ENCODE measurements at regions not wholly inside any gene's neighbourhood (a gene's known extent, or its start where the extent isn't known, plus 50 kb on each side); places are given as distances from the start of the nearest gene placed in this dataset.
A peak's percentile ranks its signal among the peaks of the same experiment; 100 is the strongest.

GRCh38 chr15:46265664-46266347 is 631.0 kb downstream of the SQOR start:
- no peak for DNase-seq

DNA sequence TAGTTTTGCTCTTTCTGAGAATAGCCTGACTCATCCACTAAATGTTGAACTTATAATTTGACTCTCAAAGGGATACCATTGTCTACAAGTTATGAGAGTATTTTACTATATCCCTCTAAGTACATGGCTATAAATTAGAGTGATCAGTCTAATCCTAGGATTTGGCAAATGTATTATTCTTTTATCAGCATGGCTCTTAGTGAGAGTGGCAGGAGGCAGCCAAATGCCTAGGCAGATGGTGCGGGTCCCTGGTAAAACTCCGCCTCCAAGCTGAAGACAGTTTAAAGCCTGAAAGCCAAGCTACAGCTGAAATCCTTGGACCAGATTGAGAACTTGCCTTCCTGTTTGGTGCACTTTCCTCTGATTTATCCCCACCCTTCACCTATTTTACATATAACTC is 631.8 kb downstream of the SQOR start:
- DNase-seq: no peak

DNA sequence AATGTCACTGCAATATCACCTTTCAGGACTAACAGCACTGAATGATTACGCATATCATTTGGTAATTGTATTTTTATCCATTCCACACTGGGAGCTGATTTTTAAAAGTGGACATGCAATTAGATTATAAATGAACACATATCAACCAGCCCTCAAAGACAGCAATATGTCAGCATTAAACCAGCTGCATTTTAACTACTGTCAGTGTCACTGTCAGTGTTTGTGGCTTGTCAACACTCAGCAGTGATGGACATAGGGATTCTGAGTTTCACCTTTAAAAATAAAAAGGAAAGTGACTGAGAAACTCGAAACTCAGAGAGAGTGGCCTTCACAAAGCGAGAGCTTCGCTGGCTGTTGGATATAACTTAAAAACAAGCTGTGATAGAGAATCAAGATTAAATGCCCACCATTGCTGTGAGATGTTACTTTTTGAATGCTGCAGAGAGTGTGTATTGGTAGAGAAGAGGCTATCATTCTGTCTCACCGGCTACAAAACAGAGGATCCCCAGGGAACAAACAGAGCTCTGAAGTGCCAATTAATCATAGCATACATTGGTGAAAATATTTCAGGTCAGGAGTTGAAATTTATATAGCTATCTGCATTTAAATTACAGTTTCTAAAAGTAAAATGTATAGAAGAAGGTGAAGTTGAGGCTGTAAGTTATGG is 635.8 kb downstream of the SQOR start:
- no peak for DNase-seq

DNA sequence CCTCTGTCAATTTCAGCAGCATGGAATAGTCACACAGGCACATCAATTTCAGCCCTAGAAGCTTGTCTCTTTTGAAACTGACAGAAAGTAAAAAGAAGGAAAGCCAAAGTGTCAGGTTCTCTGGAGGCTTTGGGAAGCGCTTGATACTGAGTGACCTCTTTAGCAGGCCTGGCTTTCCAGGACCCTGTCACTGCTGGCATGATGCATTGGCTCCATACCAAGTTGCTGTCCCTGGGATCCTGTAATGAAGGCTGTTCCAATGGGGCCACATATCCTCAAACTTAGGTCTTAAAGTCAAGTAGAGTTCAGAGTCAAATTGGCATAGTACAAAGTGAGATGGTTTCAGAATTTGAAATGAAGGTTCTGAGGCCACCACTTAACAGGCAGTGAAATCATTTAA is 640.9 kb downstream of the SQOR start:
- DNase-seq: no peak

- DNase-seq: no peak
Measured at GRCh38 chr15:46277451-46277850, 642.6 kb downstream of the SQOR start.

DNA sequence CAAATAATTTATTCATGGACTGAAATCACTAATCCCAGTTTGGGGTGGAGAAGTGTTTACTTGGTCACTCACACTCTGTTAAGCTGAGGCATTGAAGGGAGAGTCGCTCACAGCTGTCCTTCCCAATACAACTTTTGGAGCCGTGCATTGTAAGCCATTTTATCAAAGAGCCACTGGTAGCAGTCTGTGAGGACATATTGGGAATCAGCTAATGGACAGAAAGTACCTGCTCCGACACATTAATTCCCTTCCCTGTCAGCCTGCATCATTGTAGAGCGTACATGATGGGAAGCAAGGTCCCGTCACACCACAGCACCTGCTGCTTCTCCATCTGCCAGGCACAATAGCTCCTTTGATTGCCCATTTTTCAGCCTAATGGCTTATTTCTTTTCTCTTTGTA is 643.2 kb downstream of the SQOR start:
- no peak for DNase-seq

DNA sequence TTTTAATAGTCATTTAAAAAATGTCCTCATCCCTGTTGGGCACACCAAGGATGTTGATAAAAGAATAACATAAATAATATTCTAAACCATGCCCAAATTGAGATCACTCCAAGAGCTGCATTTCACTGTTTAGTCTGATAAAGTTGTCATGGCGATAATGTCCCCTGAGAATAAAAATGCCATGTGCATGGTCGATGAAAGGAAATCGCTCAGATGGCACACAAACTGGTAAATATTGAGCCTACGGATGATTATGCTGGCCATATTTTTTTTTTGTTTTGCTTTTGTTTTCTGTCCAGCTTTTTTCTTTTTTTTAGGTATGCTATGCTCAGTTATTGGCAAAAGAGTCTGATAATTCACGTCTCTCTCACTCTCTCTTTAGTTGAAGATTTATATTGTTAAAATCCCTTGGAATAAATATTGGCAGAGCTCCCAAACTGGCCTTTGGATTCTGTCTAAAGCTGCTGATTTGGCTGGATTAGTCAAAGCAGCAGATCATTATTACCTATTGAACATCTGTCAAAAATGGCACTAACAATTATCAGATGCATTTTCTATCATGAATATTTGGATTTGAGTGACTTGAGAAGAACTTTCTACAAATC is 643.8 kb downstream of the SQOR start:
- no peak for DNase-seq

- DNase-seq: peak; percentile 7
Measured at GRCh38 chr15:46280762-46281542, 646.1 kb downstream of the SQOR start.

GRCh38 chr15:46293550-46293949 is 658.7 kb downstream of the SQOR start:
- no peak for DNase-seq

- no peak for DNase-seq
Measured at GRCh38 chr15:46296002-46296401, 661.2 kb downstream of the SQOR start.

DNA sequence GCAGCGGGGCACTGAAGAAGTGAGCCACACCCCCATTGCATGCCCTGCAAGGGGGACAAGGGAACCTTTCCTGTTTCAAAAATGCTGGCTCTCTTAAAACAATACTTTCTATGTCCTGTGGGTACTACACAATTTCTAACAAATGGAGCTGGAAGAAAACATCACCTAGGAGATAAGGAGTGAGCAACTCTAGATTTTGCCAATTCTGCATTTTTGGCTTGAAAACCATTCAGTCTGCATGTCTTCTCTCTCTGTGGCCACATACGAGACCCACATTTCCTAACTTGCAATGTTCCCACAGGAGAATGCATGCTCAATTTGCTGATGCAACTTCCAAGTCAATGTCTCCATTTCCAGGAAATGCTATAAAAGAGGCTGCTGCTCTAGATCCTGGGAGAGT is 662.0 kb downstream of the SQOR start:
- DNase-seq: peak; percentile 1

- DNase-seq: no peak
Measured at GRCh38 chr15:46297766-46298165, 662.9 kb downstream of the SQOR start.

- no peak for DNase-seq
Measured at GRCh38 chr15:46300716-46301115, 665.9 kb downstream of the SQOR start.

DNA sequence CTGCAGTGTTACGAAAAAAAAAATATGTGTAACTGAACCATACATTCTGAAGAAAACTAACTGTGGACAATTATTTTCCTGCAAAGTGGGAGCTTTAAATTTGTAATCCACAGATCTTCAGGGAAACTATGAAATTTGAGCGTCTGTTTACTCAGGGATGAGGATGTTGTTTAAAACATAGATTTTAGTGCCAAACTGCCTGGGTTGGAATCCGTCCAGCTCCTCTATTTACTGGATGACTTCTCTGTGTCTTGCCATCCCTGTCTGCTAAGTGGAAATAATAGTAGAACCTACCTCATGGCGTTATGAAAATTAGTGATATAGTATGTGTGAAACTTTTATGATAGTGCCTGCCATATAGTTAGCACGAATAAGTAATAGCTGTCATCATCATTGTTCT is 666.5 kb downstream of the SQOR start:
- no peak for DNase-seq

DNA sequence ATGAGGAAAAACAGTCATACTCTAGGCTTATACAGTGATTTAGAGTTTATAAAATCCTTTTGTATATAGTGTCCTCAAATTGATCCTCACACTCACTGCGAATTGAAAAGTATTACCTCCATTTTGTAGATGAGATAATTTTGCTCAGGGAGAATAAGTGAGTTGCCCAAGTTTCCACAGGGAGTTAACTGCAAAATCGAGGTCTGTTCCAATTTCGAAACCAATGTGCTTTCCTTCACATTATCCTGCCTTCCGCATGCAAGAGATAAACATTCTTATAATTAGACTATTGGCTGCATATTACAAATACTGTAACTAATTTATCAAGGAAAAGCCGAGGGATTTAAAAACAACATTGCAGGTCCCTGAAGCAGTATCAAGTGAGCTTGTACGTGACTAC is 667.0 kb downstream of the SQOR start:
- DNase-seq: no peak

DNA sequence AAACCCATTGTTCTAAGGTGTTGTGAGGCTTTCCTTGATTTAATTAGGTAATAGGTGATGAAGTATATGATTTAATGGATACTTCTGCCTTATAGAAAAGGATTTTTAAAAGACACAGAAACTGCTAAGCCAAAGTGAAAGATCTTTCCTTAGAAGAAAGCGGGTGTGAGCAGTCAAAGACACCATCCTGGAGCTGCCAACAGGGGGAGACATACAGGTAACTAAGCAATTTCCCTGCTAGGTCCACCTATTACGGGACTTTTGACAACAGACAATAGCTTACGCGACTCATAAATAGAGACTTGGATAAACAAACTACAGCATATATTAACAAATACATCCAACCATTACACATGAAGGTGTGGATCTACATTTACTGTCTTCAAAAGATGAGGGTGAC is 669.5 kb downstream of the SQOR start:
- DNase-seq: no peak

GRCh38 chr15:46307746-46308145 is 672.9 kb downstream of the SQOR start:
- DNase-seq: no peak

DNA sequence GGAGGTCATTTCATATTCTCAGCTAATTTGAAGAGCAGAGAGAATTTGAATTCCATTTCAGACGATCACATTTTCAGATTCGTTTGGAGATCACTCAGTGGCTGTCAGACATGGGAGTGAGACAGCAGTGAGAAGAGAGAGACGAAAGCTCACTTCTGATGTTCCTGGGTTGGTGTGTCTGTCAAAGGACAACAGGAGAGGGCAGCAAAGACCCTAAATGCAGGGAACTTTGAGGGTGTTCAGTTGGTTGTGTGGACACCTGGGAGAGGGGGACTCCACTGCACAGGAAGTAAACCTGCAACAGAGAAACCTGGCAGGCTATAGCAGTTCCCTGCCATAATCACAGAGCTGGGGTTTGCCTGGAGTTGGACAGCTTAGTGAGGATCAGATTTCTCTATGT is 675.1 kb downstream of the SQOR start:
- DNase-seq: no peak

GRCh38 chr15:46312133-46312740 is 677.4 kb downstream of the SQOR start:
- peak; percentile 57 for DNase-seq

DNA sequence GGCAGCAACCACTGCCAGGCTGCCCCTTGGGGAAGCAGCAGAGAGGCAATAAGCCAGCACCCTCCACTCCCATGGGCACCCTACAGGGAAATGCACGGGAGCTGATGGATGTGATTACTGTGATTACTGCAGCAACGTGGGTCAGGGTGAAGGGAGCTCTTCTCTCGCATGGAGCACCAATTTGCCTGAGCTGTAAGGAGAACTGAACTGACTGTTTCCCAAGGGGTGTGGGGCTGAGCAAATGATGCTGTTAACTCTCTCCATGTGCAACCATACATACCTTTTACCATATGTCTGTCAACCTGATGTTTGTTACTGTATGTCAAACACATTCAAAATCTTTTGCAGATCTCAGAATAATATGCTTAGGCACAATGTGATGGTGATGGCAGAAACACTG is 680.6 kb downstream of the SQOR start:
- no peak for DNase-seq

DNA sequence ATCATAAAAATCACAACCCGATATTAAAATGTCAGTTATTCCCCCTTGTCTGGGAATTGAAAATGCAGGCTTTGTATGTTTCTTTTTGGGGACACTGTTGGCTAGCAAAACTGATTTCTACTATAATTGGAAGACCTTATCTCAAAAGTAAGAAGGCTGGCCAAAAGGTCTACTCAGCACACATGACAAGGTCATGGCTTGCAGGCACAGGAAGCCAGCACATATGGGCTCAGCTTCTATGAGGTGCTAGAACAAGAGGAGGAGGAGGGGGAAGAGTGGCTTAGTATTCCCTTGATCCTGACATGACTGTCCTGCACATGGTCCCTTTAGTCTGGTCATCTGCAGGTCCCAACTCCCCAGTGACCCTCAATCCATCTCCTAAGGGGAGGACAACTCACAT is 681.2 kb downstream of the SQOR start:
- no peak for DNase-seq

DNA sequence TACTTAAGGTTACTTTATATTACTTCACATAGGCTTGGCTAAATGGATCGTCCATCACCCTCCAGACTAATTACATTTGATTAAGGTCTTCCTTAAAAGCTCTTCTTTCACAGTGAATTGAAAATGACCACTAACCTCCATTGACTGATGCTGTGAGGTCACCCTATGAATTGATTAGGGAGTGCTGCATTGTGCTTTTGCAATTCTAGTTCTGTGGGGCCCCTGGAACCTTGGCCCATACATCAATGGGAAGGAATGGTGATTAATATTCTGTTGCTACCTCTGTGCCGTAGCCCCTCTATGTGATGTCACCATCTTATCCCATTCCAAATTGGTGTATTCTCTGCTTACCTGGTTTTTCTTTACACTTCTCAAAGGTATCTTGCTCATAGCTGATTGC is 682.2 kb downstream of the SQOR start:
- DNase-seq: no peak

- DNase-seq: no peak
Measured at GRCh38 chr15:46322753-46323152, 687.9 kb downstream of the SQOR start.
